ENCODE measurements at regions not wholly inside any gene's neighbourhood (a gene's known extent, or its start where the extent isn't known, plus 50 kb on each side); places are given as distances from the start of the nearest gene placed in this dataset.

DNA sequence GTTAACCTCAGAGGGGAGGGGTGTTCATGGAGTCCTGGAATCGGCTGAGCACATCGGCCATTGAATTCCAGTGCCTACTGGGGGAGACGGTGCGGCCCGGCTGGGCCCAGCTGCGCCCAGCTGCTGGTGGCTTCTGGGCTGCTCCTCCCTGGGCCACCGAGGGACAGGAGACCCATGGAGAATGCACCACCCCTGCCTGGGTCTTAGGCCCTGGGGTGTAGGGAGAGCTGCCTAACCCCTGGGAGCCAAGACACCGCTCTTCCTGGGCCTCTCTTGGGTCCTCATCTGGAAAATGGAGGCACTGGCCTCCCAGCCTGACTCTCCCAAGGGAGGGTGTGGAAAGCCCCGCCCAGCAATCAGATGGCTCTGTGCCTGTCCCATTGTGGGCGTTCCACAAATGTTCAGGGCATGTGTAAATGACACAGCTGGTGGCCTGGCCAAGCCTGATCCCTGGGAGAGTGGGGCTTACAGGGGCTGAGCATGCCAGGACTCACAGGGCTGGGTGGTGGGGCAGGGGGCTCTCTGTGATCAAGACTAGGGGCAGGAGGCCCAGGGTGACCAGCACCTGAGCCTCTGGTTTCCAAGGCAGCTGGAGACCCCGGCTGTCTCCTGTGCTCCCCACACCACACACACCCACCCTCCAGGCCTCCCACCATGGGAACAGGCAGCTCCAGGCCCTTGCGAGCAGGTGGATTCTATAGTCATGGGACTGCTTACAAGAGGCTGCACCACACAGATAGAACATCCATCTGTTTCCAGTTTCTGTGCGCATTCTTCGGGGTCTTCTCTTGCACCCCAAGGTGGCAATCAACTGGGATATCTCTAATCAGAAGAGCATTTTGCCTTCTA is 150.9 kb downstream of the URI1 start:
- intact Hi-C loops (cut with DNase I): no loop called here
- Histone ChIP-seq H3K9ac (ENCODE audit: low read depth in 2 of 2, low read length in 2 of 2) (no peak overlapping the region), H3K4me1 (no peaks in the 10 kb centered on the region), H3K36me3 (no peaks in the 10 kb centered on the region), H3K9me3 (no peaks in the 10 kb centered on the region), H3K27me3 (no peaks in the 10 kb centered on the region), H3K4me3 (no peak overlapping the region), H3K27ac (no peak overlapping the region)
- TF ChIP-seq CTCF (IDR thresholded peaks at IDR 0.05): no peak
- DNase-seq: peak; percentile 47

- no peak for TF ChIP-seq CTCF (IDR thresholded peaks at IDR 0.05)
- H3K27ac ChIP-seq: no peak overlapping the region
- no peak overlapping the region for H3K9ac ChIP-seq (ENCODE audit: low read depth in 2 of 2, low read length in 2 of 2)
- no peak overlapping the region for H3K4me3 ChIP-seq
- DNase-seq: no peak
- H3K36me3 ChIP-seq: no peaks in the 10 kb centered on the region
- intact Hi-C loops (cut with DNase I): no loop called here
- no peaks in the 10 kb centered on the region for H3K4me1 ChIP-seq
- H3K27me3 ChIP-seq: no peaks in the 10 kb centered on the region
- no peaks in the 10 kb centered on the region for H3K9me3 ChIP-seq
Observed at GRCh38 chr19:30093966-30094755, 152.1 kb downstream of the URI1 start.

DNA sequence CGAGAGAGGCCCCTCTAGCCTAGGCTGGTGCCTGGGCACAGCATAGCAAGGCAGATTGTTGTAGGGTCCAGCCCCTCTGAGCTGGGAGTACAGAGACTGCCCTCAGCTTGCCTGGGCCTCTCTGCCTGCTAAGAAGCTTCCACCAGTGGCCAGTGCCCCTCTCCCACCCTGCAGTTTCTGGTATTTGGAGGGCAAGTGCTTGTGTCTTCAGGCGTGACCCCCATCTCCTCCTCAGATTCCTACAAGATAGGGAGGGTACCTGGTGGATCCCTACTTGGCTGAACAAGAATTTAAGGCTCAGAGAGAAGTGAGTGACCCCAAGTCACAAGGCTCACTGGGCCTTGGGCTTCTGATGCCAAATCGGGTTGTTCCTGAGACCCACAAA is 152.7 kb downstream of the URI1 start:
- H3K9ac ChIP-seq (ENCODE audit: low read depth in 2 of 2, low read length in 2 of 2): no peak overlapping the region

GRCh38 chr19:30095171-30095570 is 153.1 kb downstream of the URI1 start:
- no peak for TF ChIP-seq CTCF (IDR thresholded peaks at IDR 0.05)
- intact Hi-C loops (cut with DNase I): no loop called here
- Histone ChIP-seq H3K27ac (no peak overlapping the region), H3K4me3 (no peak overlapping the region), H3K9me3 (no peaks in the 10 kb centered on the region), H3K4me1 (no peaks in the 10 kb centered on the region), H3K27me3 (no peaks in the 10 kb centered on the region), H3K9ac (ENCODE audit: low read depth in 2 of 2, low read length in 2 of 2) (no peak overlapping the region), H3K36me3 (no peaks in the 10 kb centered on the region)
- DNase-seq: no peak

More for the DNA sequence above, 152.7 kb downstream of the URI1 start:
- H3K27ac ChIP-seq: no peak overlapping the region
- H3K4me3 ChIP-seq: no peak overlapping the region
- intact Hi-C loops (cut with DNase I): no loop called here
- no peak for TF ChIP-seq CTCF (IDR thresholded peaks at IDR 0.05)
- H3K27me3 ChIP-seq: no peaks in the 10 kb centered on the region
- DNase-seq: no peak
- H3K36me3 ChIP-seq: no peaks in the 10 kb centered on the region
- no peaks in the 10 kb centered on the region for H3K4me1 ChIP-seq
- no peaks in the 10 kb centered on the region for H3K9me3 ChIP-seq

GRCh38 chr19:30096596-30097370 is 154.7 kb downstream of the URI1 start:
- Histone ChIP-seq H3K9ac (ENCODE audit: low read depth in 2 of 2, low read length in 2 of 2) (no peak overlapping the region), H3K27me3 (no peaks in the 10 kb centered on the region), H3K27ac (no peak overlapping the region), H3K9me3 (no peaks in the 10 kb centered on the region), H3K4me1 (no peaks in the 10 kb centered on the region), H3K36me3 (no peaks in the 10 kb centered on the region), H3K4me3 (no peak overlapping the region)
- intact Hi-C loops (cut with DNase I): no loop called here
- TF ChIP-seq CTCF (IDR thresholded peaks at IDR 0.05): no peak
- no peak for DNase-seq
